Neuron (in vitro differentiated cells): ENCODE measurements at regions not wholly inside any gene's neighbourhood (a gene's known extent, or its start where the extent isn't known, plus 50 kb on each side); places are given as distances from the start of the nearest gene placed in this dataset.
"Not testable (repeated sequence)": the region's sequence is repeated elsewhere in the genome, so short reads cannot be mapped to it uniquely, and the experiment has no call there.

Experiments used
- H2AFZ ChIP-seq: one replicate; pipeline ENCODE4 v1.6.1; 2013; ENCODE audit warnings: low read depth, mild to moderate bottlenecking, inconsistent platforms, low read length, moderate library complexity
- H3K27me3 ChIP-seq: one replicate; pipeline ENCODE4 v1.6.1; 2013; ENCODE audit warnings: low read length; ENCODE audit not compliant: insufficient read depth
- H3K36me3 ChIP-seq: one replicate; pipeline ENCODE4 v1.6.1; 2013; ENCODE audit warnings: low read length; ENCODE audit not compliant: insufficient read depth
- H3K4me1 ChIP-seq: one replicate; pipeline ENCODE4 v1.6.1; 2013; ENCODE audit warnings: low read length; ENCODE audit not compliant: insufficient read depth
- H3K4me3 ChIP-seq: 2 replicates; pipeline ENCODE4 v1.5.1; 2013; ENCODE audit warnings: mild to moderate bottlenecking, low read length, moderate library complexity
- H3K9me3 ChIP-seq: one replicate; pipeline ENCODE4 v1.6.1; 2013; ENCODE audit warnings: low read length

DNA sequence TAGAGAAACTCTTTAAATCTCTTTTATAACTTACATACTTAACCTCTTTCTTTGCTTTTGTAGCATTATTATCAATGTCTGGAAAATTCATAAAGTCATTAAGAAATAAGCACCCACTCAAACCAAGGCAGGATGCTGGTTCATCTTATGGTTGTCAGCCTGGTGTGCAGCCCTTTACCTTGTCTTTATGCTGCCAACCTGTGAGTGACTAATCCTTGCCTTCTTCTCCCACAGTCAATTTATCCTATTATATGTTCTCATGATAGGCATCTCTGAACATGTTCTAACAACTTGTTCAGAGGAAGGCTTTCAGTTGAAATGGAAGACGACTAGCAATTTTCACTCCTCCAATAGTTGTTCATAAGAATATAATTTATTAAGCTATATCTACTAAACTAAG is 186.9 kb upstream of the CAND1 start:
- no peaks in the 10 kb centered on the region for H3K4me1 ChIP-seq
- no peaks in the 10 kb centered on the region for H3K36me3 ChIP-seq
- no peaks in the 10 kb centered on the region for H3K27me3 ChIP-seq
- H3K4me3 ChIP-seq, result no peak overlapping the region
- no peaks in the 10 kb centered on the region for H3K9me3 ChIP-seq
- H2AFZ ChIP-seq, result no peak overlapping the region

DNA sequence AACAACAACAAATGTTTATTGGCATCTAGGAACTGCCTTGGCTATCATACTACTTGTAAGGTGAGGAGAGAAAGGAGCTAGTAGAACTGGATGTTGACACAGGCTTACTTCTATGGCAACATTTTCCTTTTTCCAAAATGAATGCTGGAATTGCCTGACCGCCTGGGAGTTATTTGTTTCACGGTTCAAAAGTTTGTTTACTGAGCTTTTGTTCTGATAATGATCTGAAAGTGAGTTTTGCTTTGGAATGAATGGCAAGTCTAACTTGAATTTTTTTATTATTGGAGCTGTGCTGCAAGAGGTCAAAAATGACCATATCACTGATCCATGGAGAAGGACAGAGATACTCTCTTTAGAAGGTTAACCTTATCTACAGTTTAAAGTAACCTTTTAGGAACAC is 183.5 kb upstream of the CAND1 start:
- H3K4me1 ChIP-seq, result no peaks in the 10 kb centered on the region
- no peak overlapping the region for H3K4me3 ChIP-seq
- H3K36me3 ChIP-seq, result no peaks in the 10 kb centered on the region
- peaks cover 3% of the 10 kb centered on the region for H3K27me3 ChIP-seq
- no peak overlapping the region for H2AFZ ChIP-seq
- H3K9me3 ChIP-seq, result no peaks in the 10 kb centered on the region

DNA sequence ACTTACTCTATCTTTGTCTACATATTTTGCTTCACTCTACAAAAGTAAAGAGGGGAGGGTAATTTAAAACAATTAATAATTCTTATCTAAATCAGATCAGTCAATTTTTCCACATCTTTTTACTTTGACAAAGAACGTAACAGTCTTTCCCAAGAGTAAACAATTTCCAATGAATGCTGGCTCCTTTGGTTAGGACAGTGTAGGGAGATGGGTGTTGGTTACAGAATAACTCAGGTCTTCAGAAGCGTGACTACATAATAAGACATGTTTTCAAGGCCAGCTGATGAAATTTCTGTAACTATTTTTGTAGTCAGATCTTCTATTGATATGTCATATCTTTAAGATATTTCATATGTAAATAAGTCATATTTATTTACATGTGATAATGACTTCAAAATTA is 183.0 kb upstream of the CAND1 start:
- peaks cover 3% of the 10 kb centered on the region for H3K27me3 ChIP-seq
- no peak overlapping the region for H2AFZ ChIP-seq
- no peak overlapping the region for H3K4me3 ChIP-seq
- H3K9me3 ChIP-seq, result no peaks in the 10 kb centered on the region
- no peaks in the 10 kb centered on the region for H3K4me1 ChIP-seq
- no peaks in the 10 kb centered on the region for H3K36me3 ChIP-seq

DNA sequence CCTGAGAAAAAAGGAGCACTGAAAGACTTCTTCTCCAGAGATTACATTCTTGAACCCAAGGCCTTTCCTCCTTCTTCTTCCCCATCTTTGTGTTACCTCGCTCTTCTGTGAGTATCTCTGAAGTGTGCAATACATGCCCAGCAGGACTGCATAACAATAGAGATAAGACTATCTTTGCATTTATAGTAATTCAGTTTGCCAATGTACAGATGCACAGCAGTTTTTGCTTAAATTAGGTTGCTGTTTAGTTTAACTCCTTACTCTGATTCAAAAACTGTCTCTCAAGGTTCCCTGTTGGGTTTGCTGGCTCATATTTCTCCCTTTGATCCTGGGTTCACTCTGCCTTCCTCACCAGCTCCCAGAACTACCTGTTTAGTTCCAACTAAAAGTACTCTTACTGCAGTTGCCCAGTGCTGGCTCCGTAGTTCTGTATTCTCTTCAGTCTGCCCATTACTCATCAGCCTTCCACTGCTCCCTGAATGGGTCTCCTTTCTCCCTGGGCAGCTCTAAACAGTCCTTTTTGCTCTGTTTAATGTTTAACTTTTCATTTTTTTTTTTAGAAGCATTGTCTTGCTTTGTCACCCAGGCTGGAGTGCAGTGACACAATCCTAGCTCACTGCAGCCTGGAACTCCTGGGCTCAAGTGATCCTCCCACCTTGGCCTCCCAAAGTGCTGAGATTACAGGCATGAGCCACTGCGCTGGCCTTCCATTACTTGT is 180.6 kb upstream of the CAND1 start:
- Histone ChIP-seq H3K36me3 (no peaks in the 10 kb centered on the region), H3K27me3 (peaks cover 3% of the 10 kb centered on the region), H3K4me3 (no peak overlapping the region), H3K4me1 (no peaks in the 10 kb centered on the region), H2AFZ (no peak overlapping the region), H3K9me3 (no peaks in the 10 kb centered on the region)

DNA sequence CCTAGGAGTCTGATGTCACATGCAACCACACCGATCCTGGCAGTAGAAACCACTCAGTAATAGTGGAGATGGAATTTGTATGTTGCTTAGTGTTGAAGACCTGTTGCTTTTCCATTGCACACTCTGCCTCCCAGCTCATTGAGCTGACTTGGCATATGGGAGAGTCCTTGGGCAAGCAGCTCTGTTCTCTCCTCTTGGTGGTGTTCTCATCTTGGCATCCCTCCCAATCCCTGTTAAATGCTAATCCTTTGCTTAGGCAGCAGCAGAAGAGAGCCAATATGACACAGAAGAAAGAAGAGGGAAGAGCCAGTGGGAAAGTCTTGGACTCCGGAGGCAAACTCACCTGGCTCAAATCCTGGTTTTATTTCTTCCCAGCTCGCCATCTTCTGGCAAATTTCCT is 178.0 kb upstream of the CAND1 start:
- no peaks in the 10 kb centered on the region for H3K4me1 ChIP-seq
- H2AFZ ChIP-seq, result no peak overlapping the region
- H3K4me3 ChIP-seq, result no peak overlapping the region
- no peaks in the 10 kb centered on the region for H3K9me3 ChIP-seq
- H3K27me3 ChIP-seq, result peaks cover 3% of the 10 kb centered on the region
- H3K36me3 ChIP-seq, result no peaks in the 10 kb centered on the region

DNA sequence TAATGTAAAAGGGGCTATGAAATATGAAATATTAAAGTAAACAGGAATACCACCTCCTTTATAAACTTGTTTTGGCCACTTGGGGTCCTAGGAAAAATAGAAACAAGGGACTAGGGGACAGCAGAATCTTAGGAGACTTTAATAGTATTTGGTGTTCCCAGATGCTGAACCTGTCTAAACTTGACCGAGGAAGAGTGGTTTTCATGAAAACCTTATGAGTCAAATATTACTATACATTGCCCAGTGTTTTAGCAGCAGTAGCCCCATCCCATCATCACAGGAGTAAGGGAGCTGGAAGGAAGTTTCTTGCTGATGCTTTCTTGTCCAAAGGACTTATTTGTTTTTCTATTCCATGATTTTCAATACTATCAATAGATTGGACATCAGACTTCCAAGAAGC is 177.5 kb upstream of the CAND1 start:
- Histone ChIP-seq H3K4me1 (no peaks in the 10 kb centered on the region), H3K4me3 (no peak overlapping the region), H3K27me3 (peaks cover 5% of the 10 kb centered on the region), H3K9me3 (no peaks in the 10 kb centered on the region), H2AFZ (no peak overlapping the region), H3K36me3 (no peaks in the 10 kb centered on the region)

DNA sequence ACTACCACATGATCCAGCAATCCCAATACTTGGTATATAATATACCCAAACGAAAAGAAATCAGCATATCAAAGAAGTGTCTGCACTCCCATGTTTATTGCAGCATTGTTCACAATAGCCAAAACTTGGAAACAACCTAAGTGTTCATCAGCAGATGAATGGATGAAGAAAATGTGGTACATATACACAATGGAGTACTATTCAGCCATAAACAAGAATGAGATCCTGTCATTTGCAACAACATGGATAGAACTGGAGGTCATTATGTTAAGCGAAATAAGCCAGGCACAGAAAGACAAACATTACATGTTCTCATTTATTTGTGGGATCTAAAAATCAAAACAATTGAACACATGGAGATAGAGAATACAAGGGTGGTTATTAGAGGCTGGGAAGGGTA is 176.2 kb upstream of the CAND1 start:
- not testable (repeated sequence) for H3K27me3 ChIP-seq, H3K4me3 ChIP-seq, H3K36me3 ChIP-seq, H3K9me3 ChIP-seq, H2AFZ ChIP-seq, H3K4me1 ChIP-seq

DNA sequence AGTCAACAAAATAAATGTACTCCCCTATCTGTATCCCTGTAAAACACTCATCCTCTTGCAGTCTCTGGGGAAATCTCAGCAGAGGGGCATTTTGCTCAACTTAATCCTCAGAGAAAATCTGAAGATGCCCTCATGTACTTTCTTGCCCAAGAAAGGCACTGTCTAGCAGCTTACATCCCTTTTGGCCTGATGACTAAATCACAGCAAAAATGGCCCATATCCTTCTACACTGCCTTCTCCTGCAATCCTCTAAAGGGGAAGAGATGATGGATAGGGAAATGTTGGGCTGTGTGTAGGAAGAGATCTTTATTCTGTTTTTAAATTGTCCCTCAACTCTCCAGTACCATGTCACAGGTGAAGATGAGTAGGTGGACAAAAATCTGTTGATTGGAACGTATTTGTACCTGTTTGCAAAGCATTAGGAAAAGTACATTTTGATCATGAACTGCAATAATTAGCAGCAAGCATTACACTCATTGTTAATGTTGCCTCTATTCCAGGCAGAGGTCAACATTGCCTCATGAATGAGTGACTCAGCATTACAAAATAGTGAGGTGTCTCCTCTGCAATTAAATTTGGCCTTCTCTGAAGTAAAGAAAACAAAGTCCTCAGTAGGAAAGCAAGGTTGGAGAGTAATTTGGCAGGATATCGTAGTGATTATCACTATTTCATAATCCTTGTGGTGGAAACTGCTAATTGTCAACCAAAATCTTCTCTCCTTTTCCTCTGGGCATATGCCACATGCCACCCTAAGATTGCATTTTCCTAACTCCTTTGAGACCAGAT is 172.4 kb upstream of the CAND1 start:
- H3K27me3 ChIP-seq, result peaks cover 2% of the 10 kb centered on the region
- H3K36me3 ChIP-seq, result no peaks in the 10 kb centered on the region
- no peaks in the 10 kb centered on the region for H3K9me3 ChIP-seq
- no peaks in the 10 kb centered on the region for H3K4me1 ChIP-seq
- no peak overlapping the region for H3K4me3 ChIP-seq
- H2AFZ ChIP-seq, result no peak overlapping the region

DNA sequence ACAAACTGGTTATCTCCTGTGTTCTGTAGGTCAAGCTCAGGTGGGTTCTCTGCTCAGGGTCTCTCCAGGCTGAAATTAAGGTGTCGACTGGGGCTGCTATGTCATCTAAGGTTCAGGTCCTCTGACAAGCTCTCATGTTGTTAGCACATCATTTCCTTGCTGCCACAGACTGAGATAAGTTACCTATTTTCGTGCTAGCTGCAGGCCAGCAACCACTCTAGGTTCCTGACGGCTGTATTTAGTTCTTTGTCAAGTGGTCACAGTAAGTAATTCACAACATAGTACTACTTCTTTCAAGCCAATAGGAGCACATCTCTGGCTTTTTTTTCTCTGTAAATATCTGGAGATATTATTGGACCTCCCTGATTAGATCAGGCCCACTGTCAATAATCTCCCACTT is 169.3 kb upstream of the CAND1 start:
- H3K4me1 ChIP-seq, result no peaks in the 10 kb centered on the region
- H3K36me3 ChIP-seq, result no peaks in the 10 kb centered on the region
- H3K4me3 ChIP-seq, result no peak overlapping the region
- H3K27me3 ChIP-seq, result peaks cover 2% of the 10 kb centered on the region
- no peaks in the 10 kb centered on the region for H3K9me3 ChIP-seq
- no peak overlapping the region for H2AFZ ChIP-seq

DNA sequence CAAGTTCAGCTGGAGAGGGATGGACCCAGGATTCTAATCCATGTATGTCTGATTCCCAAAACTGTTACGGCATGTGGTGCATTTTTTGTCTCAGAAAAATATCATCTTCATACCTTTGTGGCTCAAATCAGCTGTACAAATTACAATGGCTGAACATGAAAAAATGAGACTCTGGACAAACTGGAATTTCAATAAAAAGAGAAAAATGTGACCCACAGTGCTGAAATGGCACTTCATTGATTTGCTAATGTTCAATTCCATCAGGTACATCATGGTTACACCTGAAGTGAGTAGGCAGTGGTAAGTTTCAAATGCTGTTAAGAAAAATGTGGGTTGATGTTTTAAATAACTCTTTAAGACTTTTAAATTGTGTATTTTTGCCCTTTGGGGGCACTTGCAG is 165.6 kb upstream of the CAND1 start:
- no peaks in the 10 kb centered on the region for H3K27me3 ChIP-seq
- H3K9me3 ChIP-seq, result no peaks in the 10 kb centered on the region
- no peak overlapping the region for H2AFZ ChIP-seq
- H3K4me3 ChIP-seq, result no peak overlapping the region
- H3K36me3 ChIP-seq, result no peaks in the 10 kb centered on the region
- no peaks in the 10 kb centered on the region for H3K4me1 ChIP-seq

DNA sequence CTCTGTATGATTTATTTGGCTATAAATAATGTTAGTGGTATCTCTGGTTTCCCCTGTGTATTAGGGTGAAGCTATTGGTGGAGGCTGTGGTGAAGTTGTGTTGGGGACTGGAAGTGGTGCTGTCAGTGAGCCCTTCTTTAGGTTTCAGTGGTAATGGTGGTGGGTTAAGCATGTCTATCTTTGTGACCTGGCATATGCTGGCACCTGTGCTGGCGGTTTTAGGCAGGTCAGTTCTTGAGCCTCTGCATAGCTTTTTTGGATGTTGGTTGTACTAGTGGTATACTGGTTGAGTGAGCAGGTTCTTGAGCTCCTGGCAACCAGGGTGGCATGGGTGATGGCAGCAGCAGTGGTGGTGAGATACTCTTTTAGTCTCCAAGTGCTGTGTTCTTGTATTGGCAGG is 161.9 kb upstream of the CAND1 start:
- H3K27me3 ChIP-seq, result no peaks in the 10 kb centered on the region
- H3K4me1 ChIP-seq, result no peaks in the 10 kb centered on the region
- no peaks in the 10 kb centered on the region for H3K9me3 ChIP-seq
- H3K36me3 ChIP-seq, result no peaks in the 10 kb centered on the region
- no peak overlapping the region for H3K4me3 ChIP-seq
- no peak overlapping the region for H2AFZ ChIP-seq

DNA sequence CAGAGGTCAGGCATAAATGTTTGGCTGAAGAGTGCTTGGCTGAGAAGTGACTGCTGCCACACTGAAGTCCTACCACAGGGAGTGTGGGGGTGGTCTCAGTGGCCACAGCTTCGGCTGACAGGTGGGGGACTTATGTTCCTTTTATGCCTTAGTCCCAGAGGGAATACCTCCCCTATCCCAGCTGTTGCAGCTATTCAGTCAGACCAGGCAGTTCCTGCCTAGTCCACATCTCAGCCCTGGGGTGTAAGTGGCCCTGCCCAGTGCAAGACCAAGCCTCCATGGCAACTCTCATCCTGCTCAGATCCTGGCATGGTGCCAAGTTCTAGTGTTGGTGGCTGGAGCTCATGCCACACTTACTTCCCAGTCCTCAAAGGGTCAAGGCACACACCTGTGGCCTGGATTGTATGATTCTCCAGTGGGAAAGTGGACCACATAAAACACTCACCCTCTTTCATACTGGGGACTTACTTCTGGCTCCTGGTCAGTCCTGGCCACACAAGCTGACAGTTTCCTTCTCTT is 161.3 kb upstream of the CAND1 start:
- no peak overlapping the region for H3K4me3 ChIP-seq
- H3K9me3 ChIP-seq, result no peaks in the 10 kb centered on the region
- H3K27me3 ChIP-seq, result no peaks in the 10 kb centered on the region
- H2AFZ ChIP-seq, result no peak overlapping the region
- H3K4me1 ChIP-seq, result no peaks in the 10 kb centered on the region
- no peaks in the 10 kb centered on the region for H3K36me3 ChIP-seq

DNA sequence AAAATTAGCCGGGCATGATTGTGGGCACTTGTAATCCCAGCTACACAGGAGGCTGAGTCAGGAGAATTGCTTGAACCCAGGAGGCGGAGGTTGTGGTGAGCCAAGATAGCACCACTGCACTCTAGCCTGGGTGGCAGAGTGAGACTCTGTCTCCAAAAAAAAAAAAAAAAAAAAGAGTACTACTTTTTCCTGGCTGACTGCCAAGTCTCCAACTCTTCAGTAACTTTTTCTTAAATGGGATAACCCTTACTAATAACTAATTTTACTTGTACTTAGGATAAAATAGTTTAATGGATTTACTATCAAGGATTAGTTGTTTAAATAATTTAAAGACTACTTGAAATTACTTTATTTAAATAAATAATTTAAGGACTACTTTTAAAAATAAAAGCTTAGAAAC is 158.8 kb upstream of the CAND1 start:
- not testable (repeated sequence) for H3K9me3 ChIP-seq, H3K36me3 ChIP-seq, H2AFZ ChIP-seq, H3K4me3 ChIP-seq, H3K27me3 ChIP-seq, H3K4me1 ChIP-seq
